CD8-positive, alpha-beta memory T cell (primary cell): ENCODE measurements at regions not wholly inside any gene's neighbourhood (a gene's known extent, or its start where the extent isn't known, plus 50 kb on each side); places are given as distances from the start of the nearest gene placed in this dataset.
"Not testable (repeated sequence)": the region's sequence is repeated elsewhere in the genome, so short reads cannot be mapped to it uniquely, and the experiment has no call there.

ENCODE experiments used
- CTCF ChIA-PET: fragments of 350-600 bp; sonication (Branson Sonifier 250); formaldehyde crosslinking; loops from one replicate; lab custom pipeline; 2021; ENCODE audit warnings: antibody characterized with exemption; lab: Charles Lee
- POLR2A ChIA-PET: fragments of 350-600 bp; sonication (Branson Sonifier 250); formaldehyde crosslinking; loops from one replicate; lab custom pipeline; 2021; ENCODE audit warnings: antibody characterized with exemption; lab: Charles Lee
- DNase-seq, 5 donors: peaks; one replicate each; pipeline versions ENCODE4 v3.0.0 to v3.0.0-alpha.2; 2020 to 2022; ENCODE audit warnings: mixed read lengths in 1 of 5
- H3K27ac ChIP-seq: one replicate; pipeline ENCODE4 v1.7.0; 2013; ENCODE audit warnings: low read depth, mild to moderate bottlenecking, low read length, moderate library complexity
- H3K27me3 ChIP-seq: 2 replicates; pipeline ENCODE4 v1.7.0; 2013; ENCODE audit warnings: low read length, mild to moderate bottlenecking; ENCODE audit not compliant: insufficient read depth, poor library complexity, severe bottlenecking
- H3K36me3 ChIP-seq: 2 replicates; pipeline ENCODE4 v1.7.0; 2013; ENCODE audit warnings: mild to moderate bottlenecking, low read length, moderate library complexity; ENCODE audit not compliant: insufficient read depth
- H3K4me1 ChIP-seq: 2 replicates; pipeline ENCODE4 v1.7.0; 2013; ENCODE audit warnings: mild to moderate bottlenecking, low read length, moderate library complexity; ENCODE audit not compliant: insufficient read depth
- H3K4me3 ChIP-seq: 2 replicates; pipeline ENCODE4 v1.7.0; 2013; ENCODE audit warnings: mild to moderate bottlenecking, low read length
- H3K9me3 ChIP-seq: 2 replicates; pipeline ENCODE4 v1.7.0; 2013; ENCODE audit warnings: mild to moderate bottlenecking, low read length
- H3K27ac Mint-ChIP-seq, 8 donors: one replicate each; pipeline ENCODE4 v1.8.0; 2020 to 2021; ENCODE audit warnings: mixed read lengths in 8 of 8, mild to moderate bottlenecking in 6 of 8, inconsistent platforms in 3 of 8, moderate library complexity in 3 of 8
- H3K27me3 Mint-ChIP-seq, 2 donors: one replicate each; pipeline ENCODE4 v1.8.0; 2020 to 2021; ENCODE audit warnings: mixed read lengths in 2 of 2, mild to moderate bottlenecking in 1 of 2, moderate library complexity in 1 of 2
- H3K36me3 Mint-ChIP-seq, 3 donors: one replicate each; pipeline ENCODE4 v1.8.0; 2020 to 2021; ENCODE audit warnings: mixed read lengths in 3 of 3, inconsistent platforms in 1 of 3, mild to moderate bottlenecking in 1 of 3
- H3K4me1 Mint-ChIP-seq, 3 donors: one replicate each; pipeline ENCODE4 v1.8.0; 2020 to 2021; ENCODE audit warnings: mixed read lengths in 3 of 3, inconsistent platforms in 1 of 3, mild to moderate bottlenecking in 1 of 3
- H3K4me3 Mint-ChIP-seq, 7 donors: one replicate each; pipeline ENCODE4 v1.8.0; 2020 to 2021; ENCODE audit warnings: mixed read lengths in 7 of 7, mild to moderate bottlenecking in 6 of 7, moderate library complexity in 4 of 7, inconsistent platforms in 2 of 7
- H3K9me3 Mint-ChIP-seq, 5 donors: one replicate each; pipeline ENCODE4 v1.8.0; 2020 to 2022; ENCODE audit warnings: mixed read lengths in 5 of 5, mild to moderate bottlenecking in 3 of 5, moderate library complexity in 2 of 5, inconsistent platforms in 1 of 5

GRCh38 chr1:201644197-201644596 is 105.3 kb downstream of the NAV1 start:
- no peaks in the 10 kb centered on the region for H3K4me1 Mint-ChIP-seq
- no peak for DNase-seq
- no peak overlapping the region for H3K27ac ChIP-seq
- H3K36me3 Mint-ChIP-seq = no peaks in the 10 kb centered on the region
- ChIA-PET POLR2A (no interaction called here), CTCF (no interaction called here)
- H3K27me3 ChIP-seq = peaks cover 8% of the 10 kb centered on the region
- H3K9me3 ChIP-seq = no peaks in the 10 kb centered on the region
- peaks cover 11 to 36% of the 10 kb centered on the region in 2 donors for H3K27me3 Mint-ChIP-seq
- H3K4me3 ChIP-seq = no peak overlapping the region
- no peaks in the 10 kb centered on the region for H3K4me1 ChIP-seq
- peaks cover 0 to 2% (median 0%) of the 10 kb centered on the region in 5 donors for H3K9me3 Mint-ChIP-seq
- no peak overlapping the region for H3K4me3 Mint-ChIP-seq
- no peak overlapping the region for H3K27ac Mint-ChIP-seq
- no peaks in the 10 kb centered on the region for H3K36me3 ChIP-seq

- CTCF ChIA-PET, POLR2A ChIA-PET, H3K4me1 Mint-ChIP-seq, H3K27ac ChIP-seq, H3K36me3 Mint-ChIP-seq, H3K36me3 ChIP-seq, H3K9me3 Mint-ChIP-seq, H3K27me3 ChIP-seq, H3K9me3 ChIP-seq, DNase-seq, H3K27ac Mint-ChIP-seq, H3K4me1 ChIP-seq, H3K4me3 ChIP-seq, H3K4me3 Mint-ChIP-seq: not testable (repeated sequence)
- H3K27me3 Mint-ChIP-seq = peaks cover 18 to 40% of the 10 kb centered on the region in 2 donors
Observed at GRCh38 chr1:201645000-201645399, 106.1 kb downstream of the NAV1 start.

GRCh38 chr1:201645956-201646355 is 107.0 kb downstream of the NAV1 start:
- ChIA-PET CTCF (no interaction called here), POLR2A (no interaction called here)
- Histone ChIP-seq H3K36me3 (no peaks in the 10 kb centered on the region), H3K9me3 (no peaks in the 10 kb centered on the region), H3K27me3 (peaks cover 8% of the 10 kb centered on the region), H3K27ac (no peak overlapping the region), H3K4me3 (no peak overlapping the region), H3K4me1 (no peaks in the 10 kb centered on the region)
- H3K9me3 Mint-ChIP-seq = peaks cover 0 to 2% (median 0%) of the 10 kb centered on the region in 5 donors
- no peak overlapping the region for H3K27ac Mint-ChIP-seq
- H3K36me3 Mint-ChIP-seq = no peaks in the 10 kb centered on the region
- no peak overlapping the region for H3K4me3 Mint-ChIP-seq
- H3K27me3 Mint-ChIP-seq = peaks cover 25 to 46% of the 10 kb centered on the region in 2 donors
- no peaks in the 10 kb centered on the region for H3K4me1 Mint-ChIP-seq
- no peak for DNase-seq

GRCh38 chr1:201646411-201647022 is 107.6 kb downstream of the NAV1 start:
- Mint-ChIP-seq H3K4me3 (peak overlapping the region in 1 of 7 donors; percentile 6), H3K27me3 (peaks cover 25 to 50% of the 10 kb centered on the region in 2 donors)
- POLR2A ChIA-PET = no interaction called here

GRCh38 chr1:201647094-201647493 is 108.2 kb downstream of the NAV1 start:
- no peaks in the 10 kb centered on the region for H3K36me3 ChIP-seq
- H3K36me3 Mint-ChIP-seq = no peaks in the 10 kb centered on the region
- no peaks in the 10 kb centered on the region for H3K4me1 ChIP-seq
- H3K4me1 Mint-ChIP-seq = no peaks in the 10 kb centered on the region
- peaks cover 8% of the 10 kb centered on the region for H3K27me3 ChIP-seq
- no peak overlapping the region for H3K4me3 ChIP-seq
- POLR2A ChIA-PET = no interaction called here
- H3K27ac Mint-ChIP-seq = no peak overlapping the region
- no peaks in the 10 kb centered on the region for H3K9me3 ChIP-seq
- H3K27me3 Mint-ChIP-seq = peaks cover 30 to 52% of the 10 kb centered on the region in 2 donors
- H3K9me3 Mint-ChIP-seq = peaks cover 0 to 2% (median 0%) of the 10 kb centered on the region in 5 donors
- no peak for DNase-seq
- CTCF ChIA-PET = no interaction called here
- no peak overlapping the region for H3K4me3 Mint-ChIP-seq
- no peak overlapping the region for H3K27ac ChIP-seq

More at GRCh38 chr1:201646411-201647022, 107.6 kb downstream of the NAV1 start:
- Histone ChIP-seq H3K27me3 (peaks cover 8% of the 10 kb centered on the region), H3K36me3 (no peaks in the 10 kb centered on the region), H3K4me1 (no peaks in the 10 kb centered on the region), H3K27ac (no peak overlapping the region), H3K4me3 (no peak overlapping the region), H3K9me3 (no peaks in the 10 kb centered on the region)
- no peak overlapping the region for H3K27ac Mint-ChIP-seq
- CTCF ChIA-PET = no interaction called here
- no peaks in the 10 kb centered on the region for H3K36me3 Mint-ChIP-seq
- DNase-seq = no peak
- peaks cover 0 to 2% (median 0%) of the 10 kb centered on the region in 5 donors for H3K9me3 Mint-ChIP-seq
- no peaks in the 10 kb centered on the region for H3K4me1 Mint-ChIP-seq

GRCh38 chr1:201647722-201648065 is 108.8 kb downstream of the NAV1 start:
- Histone ChIP-seq H3K4me1 (no peaks in the 10 kb centered on the region), H3K27me3 (peaks cover 8% of the 10 kb centered on the region), H3K4me3 (no peak overlapping the region), H3K36me3 (no peaks in the 10 kb centered on the region), H3K9me3 (no peaks in the 10 kb centered on the region), H3K27ac (no peak overlapping the region)
- no peak for DNase-seq
- no peaks in the 10 kb centered on the region for H3K36me3 Mint-ChIP-seq
- H3K9me3 Mint-ChIP-seq = peaks cover 0 to 2% (median 0%) of the 10 kb centered on the region in 5 donors
- H3K4me1 Mint-ChIP-seq = no peaks in the 10 kb centered on the region
- H3K27me3 Mint-ChIP-seq = peaks cover 30 to 52% of the 10 kb centered on the region in 2 donors
- no peak overlapping the region for H3K27ac Mint-ChIP-seq
- peak overlapping the region in 1 of 7 donors; percentile 40 for H3K4me3 Mint-ChIP-seq
- ChIA-PET POLR2A (no interaction called here), CTCF (no interaction called here)

DNA sequence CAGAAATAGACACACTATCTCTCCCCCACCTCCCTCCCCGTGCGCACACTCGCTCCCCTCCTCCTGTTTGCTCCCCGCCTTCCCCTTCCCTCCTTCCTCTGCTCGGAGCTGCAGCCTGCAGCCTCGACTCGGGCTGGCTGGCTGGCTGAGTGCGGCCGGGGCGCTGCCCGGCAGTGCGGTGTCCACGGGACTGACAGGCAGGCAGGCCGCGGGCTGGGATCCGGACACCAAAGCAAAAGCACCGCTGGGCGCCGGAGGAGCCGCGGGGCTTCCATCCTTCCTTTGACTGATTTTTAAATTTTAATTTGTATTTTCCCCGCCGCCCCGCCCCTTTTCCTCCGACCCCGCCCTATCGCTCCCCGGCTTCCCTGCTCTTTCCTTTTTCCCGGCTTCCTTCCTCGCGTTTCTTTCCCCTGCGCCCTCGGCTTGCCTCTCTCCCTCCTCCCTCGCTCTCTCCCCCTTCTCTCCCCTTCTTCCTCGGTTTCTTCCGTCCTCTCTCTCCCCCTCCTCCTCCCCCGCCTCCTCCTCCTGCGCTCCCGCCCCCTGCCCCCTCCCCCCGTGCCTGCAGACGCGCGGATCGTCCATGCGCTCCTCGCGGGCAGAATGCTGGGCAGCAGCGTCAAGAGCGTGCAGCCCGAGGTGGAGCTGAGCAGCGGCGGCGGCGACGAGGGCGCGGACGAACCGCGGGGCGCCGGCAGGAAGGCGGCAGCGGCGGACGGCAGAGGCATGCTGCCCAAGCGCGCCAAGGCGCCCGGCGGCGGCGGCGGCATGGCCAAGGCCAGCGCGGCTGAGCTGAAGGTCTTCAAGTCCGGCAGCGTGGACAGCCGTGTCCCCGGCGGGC is 109.4 kb downstream of the NAV1 start:
- DNase-seq = no peak
- Mint-ChIP-seq H3K9me3 (no peaks in the 10 kb centered on the region), H3K4me1 (no peaks in the 10 kb centered on the region), H3K27ac (no peak overlapping the region), H3K36me3 (no peaks in the 10 kb centered on the region), H3K4me3 (no peak overlapping the region), H3K27me3 (peaks cover 29 to 52% of the 10 kb centered on the region in 2 donors)
- H3K36me3 ChIP-seq = no peaks in the 10 kb centered on the region
- H3K9me3 ChIP-seq = no peaks in the 10 kb centered on the region
- POLR2A ChIA-PET = no interaction called here
- peaks cover 8% of the 10 kb centered on the region for H3K27me3 ChIP-seq
- H3K4me1 ChIP-seq = no peaks in the 10 kb centered on the region
- no peak overlapping the region for H3K4me3 ChIP-seq
- no peak overlapping the region for H3K27ac ChIP-seq
- CTCF ChIA-PET = no interaction called here

GRCh38 chr1:201648907-201649721 is 110.2 kb downstream of the NAV1 start:
- peaks cover 8% of the 10 kb centered on the region for H3K27me3 ChIP-seq
- H3K9me3 ChIP-seq = no peaks in the 10 kb centered on the region
- no peak for DNase-seq
- no peak overlapping the region for H3K27ac ChIP-seq
- Mint-ChIP-seq H3K4me1 (no peaks in the 10 kb centered on the region), H3K4me3 (no peak overlapping the region), H3K9me3 (no peaks in the 10 kb centered on the region), H3K27ac (no peak overlapping the region), H3K36me3 (no peaks in the 10 kb centered on the region), H3K27me3 (peaks cover 29 to 47% of the 10 kb centered on the region in 2 donors)
- ChIA-PET CTCF (no interaction called here), POLR2A (no interaction called here)
- H3K4me1 ChIP-seq = no peaks in the 10 kb centered on the region
- H3K4me3 ChIP-seq = no peak overlapping the region
- no peaks in the 10 kb centered on the region for H3K36me3 ChIP-seq
